ENCODE measurements at regions not wholly inside any gene's neighbourhood (a gene's known extent, or its start where the extent isn't known, plus 50 kb on each side); places are given as distances from the start of the nearest gene placed in this dataset.

GRCh38 chr18:38886235-38886634 lies 1320.6 kb upstream of the CELF4 start:
- 96 to 97% methylated on average over 2 of the region's 2 CpGs for WGBS, 2 donors
- no peaks in the 10 kb centered on the region for H3K27me3 ChIP-seq
- no peaks in the 10 kb centered on the region for H3K4me1 ChIP-seq
- H3K4me3 ChIP-seq: no peak overlapping the region
- TF ChIP-seq POLR2A (IDR thresholded peaks at IDR 0.05) (no peak), CTCF (IDR thresholded peaks at IDR 0.05) (no peak)
- H3K9me3 ChIP-seq: no peaks in the 10 kb centered on the region
- no peak for DNase-seq
- intact Hi-C loops (cut with DNase I; ENCODE audit: low total_unique reads): no loop called here
- no peaks in the 10 kb centered on the region for H3K36me3 ChIP-seq (ENCODE audit: low read depth, missing control alignments)
- no peak overlapping the region for H3K27ac ChIP-seq

GRCh38 chr18:38884050-38884449 lies 1318.5 kb upstream of the CELF4 start:
- no peaks in the 10 kb centered on the region for H3K9me3 ChIP-seq
- H3K4me1 ChIP-seq: no peaks in the 10 kb centered on the region
- H3K4me3 ChIP-seq: no peak overlapping the region
- H3K27ac ChIP-seq: no peak overlapping the region
- 73 to 78% methylated on average over 2 of the region's 2 CpGs for WGBS, 2 donors
- no peaks in the 10 kb centered on the region for H3K27me3 ChIP-seq
- intact Hi-C loops (cut with DNase I; ENCODE audit: low total_unique reads): no loop called here
- H3K36me3 ChIP-seq (ENCODE audit: low read depth, missing control alignments): no peaks in the 10 kb centered on the region
- TF ChIP-seq CTCF (IDR thresholded peaks at IDR 0.05): no peak
- TF ChIP-seq POLR2A (IDR thresholded peaks at IDR 0.05): no peak
- no peak for DNase-seq

GRCh38 chr18:38883111-38883510 lies 1317.5 kb upstream of the CELF4 start:
- H3K36me3 ChIP-seq (ENCODE audit: low read depth, missing control alignments): no peaks in the 10 kb centered on the region
- no peaks in the 10 kb centered on the region for H3K27me3 ChIP-seq
- TF ChIP-seq CTCF (IDR thresholded peaks at IDR 0.05) (no peak), POLR2A (IDR thresholded peaks at IDR 0.05) (no peak)
- no peaks in the 10 kb centered on the region for H3K4me1 ChIP-seq
- no peak for DNase-seq
- 65 to 85% methylated on average over 4 of the region's 4 CpGs for WGBS, 2 donors
- no peak overlapping the region for H3K4me3 ChIP-seq
- intact Hi-C loops (cut with DNase I; ENCODE audit: low total_unique reads): no loop called here
- H3K27ac ChIP-seq: no peak overlapping the region
- H3K9me3 ChIP-seq: no peaks in the 10 kb centered on the region

- Histone ChIP-seq H3K27ac (no peak overlapping the region), H3K9me3 (no peaks in the 10 kb centered on the region), H3K27me3 (no peaks in the 10 kb centered on the region), H3K4me3 (no peak overlapping the region), H3K4me1 (no peaks in the 10 kb centered on the region), H3K36me3 (ENCODE audit: low read depth, missing control alignments) (no peaks in the 10 kb centered on the region)
- no peak for TF ChIP-seq CTCF (IDR thresholded peaks at IDR 0.05)
- no peak for TF ChIP-seq POLR2A (IDR thresholded peaks at IDR 0.05)
- no peak for DNase-seq
- intact Hi-C loops (cut with DNase I; ENCODE audit: low total_unique reads): no loop called here
- WGBS, 2 donors: 87 to 94% methylated on average over 1 of the region's 1 CpG
Observed at GRCh38 chr18:38879871-38880270, 1314.3 kb upstream of the CELF4 start.

GRCh38 chr18:38872342-38872741 lies 1306.7 kb upstream of the CELF4 start:
- Histone ChIP-seq H3K4me1 (no peaks in the 10 kb centered on the region), H3K4me3 (no peak overlapping the region), H3K9me3 (no peaks in the 10 kb centered on the region), H3K27me3 (no peaks in the 10 kb centered on the region), H3K27ac (no peak overlapping the region), H3K36me3 (ENCODE audit: low read depth, missing control alignments) (no peaks in the 10 kb centered on the region)
- intact Hi-C loops (cut with DNase I; ENCODE audit: low total_unique reads): no loop called here
- WGBS, 2 donors: 29 to 52% methylated on average over 3 of the region's 3 CpGs
- TF ChIP-seq CTCF (IDR thresholded peaks at IDR 0.05): no peak
- no peak for TF ChIP-seq POLR2A (IDR thresholded peaks at IDR 0.05)
- DNase-seq: no peak

Measured in testis (tissue), 2 donors.